Hepatocyte (in vitro differentiated cells): ENCODE measurements at regions not wholly inside any gene's neighbourhood (a gene's known extent, or its start where the extent isn't known, plus 50 kb on each side); places are given as distances from the start of the nearest gene placed in this dataset.
"Not testable (repeated sequence)": the region's sequence is repeated elsewhere in the genome, so short reads cannot be mapped to it uniquely, and the experiment has no call there.

ENCODE experiments used
- CTCF ChIP-seq: fragments of 200-600 bp; sonication (generic); IDR thresholded peaks from 2 replicates; pipeline ENCODE4 v1.5.1; 2016; ENCODE audit warnings: antibody characterized with exemption, mild to moderate bottlenecking; ENCODE audit not compliant: poor library complexity
- EZH2phosphoT487 ChIP-seq: fragments of 200-600 bp; sonication (generic); IDR thresholded peaks from one replicate; pipeline ENCODE4 v1.6.1; 2018; ENCODE audit warnings: antibody characterized with exemption, mild to moderate bottlenecking, low read depth, moderate library complexity; ENCODE audit not compliant: unreplicated experiment, severe bottlenecking

GRCh38 chr7:115557296-115557695 lies 473.3 kb downstream of the TFEC start:
- TF ChIP-seq EZH2phosphoT487, CTCF: not testable (repeated sequence)
